Epithelial cell of proximal tubule (primary cell): ENCODE measurements at regions not wholly inside any gene's neighbourhood (a gene's known extent, or its start where the extent isn't known, plus 50 kb on each side); places are given as distances from the start of the nearest gene placed in this dataset.

ENCODE experiments used
- DNase-seq: peaks from one replicate; pipeline ENCODE4 v3.0.0-alpha.2; 2011; ENCODE audit warnings: low read depth
- H3K4me3 ChIP-seq: 2 replicates; pipeline ENCODE4 v1.5.1; 2011; ENCODE audit warnings: low read depth, mild to moderate bottlenecking, low read length
- TF ChIP-seq, protein P1 (sequence below): conservative IDR thresholded peaks from 2 replicates; pipeline ENCODE4 v1.5.1; 2012; ENCODE audit warnings: low read depth, mild to moderate bottlenecking, low read length

DNA sequence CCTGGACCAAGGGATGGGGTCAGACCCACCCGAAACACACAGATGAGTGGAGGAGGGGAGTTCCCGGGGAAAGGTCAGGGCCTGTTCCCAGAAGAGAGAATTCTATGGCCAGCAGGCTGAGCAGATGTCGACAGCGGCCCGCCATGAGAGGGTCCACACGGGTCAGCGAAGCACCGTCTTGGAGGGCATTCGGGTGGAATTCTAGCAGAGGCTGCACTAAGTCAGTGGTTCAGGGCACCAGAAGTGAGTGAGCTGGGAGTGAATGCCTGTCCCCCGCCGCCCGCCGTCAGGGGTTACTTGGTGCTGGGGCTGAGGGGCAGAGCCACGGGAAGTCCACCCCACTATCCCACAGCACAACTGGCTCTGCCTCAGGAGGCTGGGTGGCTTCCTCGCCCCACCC, 96.2 kb upstream of the VSTM2B start:
- no peak for DNase-seq

DNA sequence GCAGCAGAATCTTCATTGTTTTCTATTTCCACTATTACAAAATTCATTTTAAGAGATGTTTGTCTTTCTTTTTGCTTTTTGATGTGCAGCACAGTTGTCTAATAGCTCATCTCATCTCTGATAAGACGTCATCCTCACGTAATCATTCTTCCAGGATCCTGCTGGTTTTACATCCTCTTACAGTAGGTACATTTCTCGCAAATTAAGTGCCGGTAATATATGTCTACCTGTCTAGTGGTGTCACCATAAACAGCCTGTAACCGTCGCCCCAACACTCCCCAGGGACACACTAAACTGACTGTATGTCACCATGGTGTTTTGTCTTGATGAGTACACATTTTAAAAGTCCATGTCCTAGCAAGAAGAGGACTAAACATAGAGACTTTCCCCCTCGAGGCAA, 94.5 kb upstream of the VSTM2B start:
- DNase-seq: no peak
- TF ChIP-seq, protein P1, sequence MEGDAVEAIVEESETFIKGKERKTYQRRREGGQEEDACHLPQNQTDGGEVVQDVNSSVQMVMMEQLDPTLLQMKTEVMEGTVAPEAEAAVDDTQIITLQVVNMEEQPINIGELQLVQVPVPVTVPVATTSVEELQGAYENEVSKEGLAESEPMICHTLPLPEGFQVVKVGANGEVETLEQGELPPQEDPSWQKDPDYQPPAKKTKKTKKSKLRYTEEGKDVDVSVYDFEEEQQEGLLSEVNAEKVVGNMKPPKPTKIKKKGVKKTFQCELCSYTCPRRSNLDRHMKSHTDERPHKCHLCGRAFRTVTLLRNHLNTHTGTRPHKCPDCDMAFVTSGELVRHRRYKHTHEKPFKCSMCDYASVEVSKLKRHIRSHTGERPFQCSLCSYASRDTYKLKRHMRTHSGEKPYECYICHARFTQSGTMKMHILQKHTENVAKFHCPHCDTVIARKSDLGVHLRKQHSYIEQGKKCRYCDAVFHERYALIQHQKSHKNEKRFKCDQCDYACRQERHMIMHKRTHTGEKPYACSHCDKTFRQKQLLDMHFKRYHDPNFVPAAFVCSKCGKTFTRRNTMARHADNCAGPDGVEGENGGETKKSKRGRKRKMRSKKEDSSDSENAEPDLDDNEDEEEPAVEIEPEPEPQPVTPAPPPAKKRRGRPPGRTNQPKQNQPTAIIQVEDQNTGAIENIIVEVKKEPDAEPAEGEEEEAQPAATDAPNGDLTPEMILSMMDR: no peak
- no peak overlapping the region for H3K4me3 ChIP-seq

More for the DNA sequence above, 96.2 kb upstream of the VSTM2B start:
- H3K4me3 ChIP-seq: no peak overlapping the region
- TF ChIP-seq, protein P1: no peak

DNA sequence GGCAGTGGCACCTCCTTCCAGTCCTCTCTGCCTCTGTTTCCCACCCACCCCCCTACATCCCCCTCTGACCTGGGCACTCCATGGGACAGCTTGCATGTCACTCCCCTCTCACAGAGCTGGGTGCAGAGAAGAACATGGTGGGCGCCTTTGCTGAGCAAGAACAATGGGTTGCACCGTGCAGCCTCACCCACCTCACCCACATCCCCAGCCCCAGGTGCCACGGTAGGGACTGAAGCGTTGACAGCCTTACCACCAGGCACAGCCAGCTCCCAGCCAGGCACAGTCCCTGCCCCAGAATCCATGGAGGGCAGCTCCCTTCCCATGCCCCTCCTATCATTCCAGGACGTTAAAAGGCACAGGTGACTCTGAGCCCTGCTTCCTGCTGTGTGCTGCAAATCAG, 93.1 kb upstream of the VSTM2B start:
- DNase-seq: no peak
- no peak overlapping the region for H3K4me3 ChIP-seq
- TF ChIP-seq, protein P1: no peak

DNA sequence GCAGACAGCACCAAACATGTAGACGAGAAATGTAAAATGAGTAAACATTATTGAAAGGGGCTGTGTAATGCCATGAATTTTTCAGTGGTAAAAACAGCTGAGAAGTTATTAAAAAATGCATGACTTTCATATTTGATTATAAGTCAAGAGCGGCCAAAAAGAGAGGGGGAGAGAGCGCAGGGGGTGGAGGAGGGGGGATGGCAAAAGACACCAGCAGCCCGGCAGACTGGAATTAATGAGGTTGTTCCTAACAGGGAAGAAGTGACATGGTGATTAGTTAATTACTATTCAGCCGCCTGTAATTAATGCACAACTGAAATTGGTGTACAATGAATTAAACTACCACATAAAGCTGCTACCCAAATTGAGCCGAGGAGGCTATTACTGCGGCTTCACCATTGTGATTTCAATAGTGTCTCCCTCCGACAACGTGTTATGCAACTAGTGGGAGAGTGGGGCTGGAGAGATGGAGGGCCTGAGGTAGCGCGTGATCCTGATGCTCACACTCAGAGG, 89.1 kb upstream of the VSTM2B start:
- TF ChIP-seq, protein P1: no peak
- DNase-seq: no peak
- no peak overlapping the region for H3K4me3 ChIP-seq

DNA sequence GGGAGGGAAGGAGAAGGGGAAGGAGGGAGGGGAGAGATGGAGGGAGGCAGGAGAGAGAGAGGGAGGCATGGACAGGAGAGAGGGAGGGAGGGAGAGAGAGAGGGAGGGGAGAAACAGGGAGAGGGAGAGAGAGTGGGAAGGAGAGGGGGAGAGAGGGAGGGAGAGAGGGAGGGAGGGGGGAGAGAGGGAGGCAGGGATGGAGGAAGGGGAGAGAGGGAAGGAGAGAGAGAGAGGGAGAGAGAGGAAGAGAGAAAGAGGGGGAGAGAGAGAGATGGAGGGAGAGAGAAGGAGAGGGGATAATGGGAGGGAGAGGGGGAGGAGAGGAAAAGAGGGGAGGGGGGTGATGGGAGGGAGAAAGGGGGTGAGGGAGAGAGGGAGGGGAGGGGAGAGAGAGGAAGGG, 86.8 kb upstream of the VSTM2B start:
- no peak for DNase-seq
- TF ChIP-seq, protein P1: no peak
- H3K4me3 ChIP-seq: no peak overlapping the region

DNA sequence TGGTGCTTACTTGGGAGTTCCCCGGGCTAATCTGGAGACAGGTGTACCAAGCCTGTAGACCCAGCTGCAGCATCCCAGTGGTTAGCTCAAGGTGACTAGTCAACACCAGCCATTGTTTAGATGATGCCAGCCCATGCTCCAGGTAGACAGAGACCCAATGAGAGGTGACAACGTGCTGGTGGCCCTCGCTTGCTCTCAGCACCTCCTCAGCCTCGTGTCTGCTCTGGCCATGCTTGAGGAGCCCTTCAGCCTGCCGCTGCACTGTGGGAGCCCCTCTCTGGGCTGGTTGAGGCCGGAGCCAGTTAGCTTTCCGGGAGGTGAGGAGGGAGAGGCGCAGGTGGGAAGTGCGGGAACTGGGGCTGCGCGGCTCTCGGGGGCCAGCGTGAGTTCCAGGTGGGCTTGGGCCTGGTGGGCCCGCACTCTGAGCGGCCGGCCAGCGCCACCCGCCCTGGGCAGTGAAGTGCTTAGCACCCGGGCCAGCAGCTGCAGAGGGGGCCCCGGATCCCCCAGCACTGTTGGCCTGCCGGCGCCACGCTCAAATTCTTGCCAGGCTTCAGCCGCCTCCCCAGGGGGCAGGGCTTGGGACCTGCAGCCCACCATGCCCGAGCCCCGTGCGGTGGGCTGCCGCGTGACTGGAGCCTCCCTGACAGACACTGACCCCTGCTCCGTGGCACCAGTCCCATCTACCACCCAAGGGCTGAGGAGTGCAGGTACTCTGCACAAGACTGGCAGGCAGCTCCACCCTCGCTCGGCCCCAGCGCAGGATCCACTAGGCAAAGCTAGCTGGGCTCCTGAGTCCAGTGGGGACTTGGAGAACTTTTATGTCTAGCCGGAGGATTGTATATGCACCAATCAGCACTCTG, 85.9 kb upstream of the VSTM2B start:
- TF ChIP-seq, protein P1: no peak
- H3K4me3 ChIP-seq: no peak overlapping the region
- DNase-seq: no peak

DNA sequence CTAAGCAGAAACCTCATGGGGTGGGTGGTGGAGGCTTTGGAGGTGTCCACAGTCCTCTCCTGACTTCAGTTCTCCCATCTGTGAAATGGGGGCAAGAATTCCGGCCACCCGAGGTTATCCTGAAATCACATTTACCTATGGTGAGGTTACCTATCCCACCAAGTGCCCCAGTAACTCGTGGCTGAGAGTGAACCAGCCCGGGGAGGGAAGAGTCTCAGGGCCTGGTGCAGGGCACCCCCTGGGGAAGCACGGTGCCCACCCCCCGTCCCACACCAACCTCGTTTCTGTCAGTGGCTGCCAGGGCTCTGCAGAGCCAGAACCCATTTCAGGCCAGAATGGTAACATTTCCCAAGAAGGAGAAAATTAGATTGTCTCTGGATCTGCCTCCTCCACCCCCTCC, 83.7 kb upstream of the VSTM2B start:
- H3K4me3 ChIP-seq: no peak overlapping the region
- TF ChIP-seq, protein P1: no peak
- no peak for DNase-seq
